GM18508 (cell line): ENCODE measurements at regions not wholly inside any gene's neighbourhood (a gene's known extent, or its start where the extent isn't known, plus 50 kb on each side); places are given as distances from the start of the nearest gene placed in this dataset.
"Not testable (repeated sequence)": the region's sequence is repeated elsewhere in the genome, so short reads cannot be mapped to it uniquely, and the experiment has no call there.

ENCODE experiments used
- ATAC-seq: cut with Tn5 transposase; IDR thresholded peaks from one replicate; pipeline ENCODE4 v1.9.1; 2021; ENCODE audit warnings: moderate number of reproducible peaks; ENCODE audit not compliant: insufficient read depth, unreplicated experiment

- no peak for ATAC-seq
Observed at GRCh38 chr7:153696242-153696641, 356.0 kb upstream of the DPP6 start.

- ATAC-seq, result no peak
Observed at GRCh38 chr7:153698046-153698445, 354.2 kb upstream of the DPP6 start.

DNA sequence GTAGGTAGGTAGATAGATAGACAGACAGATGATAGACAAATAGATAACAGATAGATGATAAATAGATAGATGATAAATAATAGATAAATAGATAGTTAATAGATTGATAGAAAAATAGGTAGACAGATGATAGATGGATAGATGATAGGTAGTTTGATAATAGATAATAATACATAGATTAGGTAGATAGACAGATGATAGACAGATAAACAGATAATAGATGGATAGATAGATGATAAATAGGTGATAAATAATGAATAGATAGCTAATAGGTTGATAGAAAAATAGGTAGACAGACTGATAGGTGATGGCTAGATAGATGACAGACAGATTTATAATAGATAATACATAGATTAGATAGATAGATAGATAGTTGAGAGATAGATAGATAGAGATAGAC, 350.5 kb upstream of the DPP6 start:
- ATAC-seq, result no peak

GRCh38 chr7:153723892-153724291, 328.3 kb upstream of the DPP6 start:
- ATAC-seq, result not testable (repeated sequence)

GRCh38 chr7:153731504-153731903, 320.7 kb upstream of the DPP6 start:
- ATAC-seq, result not testable (repeated sequence)

- ATAC-seq, result not testable (repeated sequence)
Observed at GRCh38 chr7:153743434-153743833, 308.8 kb upstream of the DPP6 start.

DNA sequence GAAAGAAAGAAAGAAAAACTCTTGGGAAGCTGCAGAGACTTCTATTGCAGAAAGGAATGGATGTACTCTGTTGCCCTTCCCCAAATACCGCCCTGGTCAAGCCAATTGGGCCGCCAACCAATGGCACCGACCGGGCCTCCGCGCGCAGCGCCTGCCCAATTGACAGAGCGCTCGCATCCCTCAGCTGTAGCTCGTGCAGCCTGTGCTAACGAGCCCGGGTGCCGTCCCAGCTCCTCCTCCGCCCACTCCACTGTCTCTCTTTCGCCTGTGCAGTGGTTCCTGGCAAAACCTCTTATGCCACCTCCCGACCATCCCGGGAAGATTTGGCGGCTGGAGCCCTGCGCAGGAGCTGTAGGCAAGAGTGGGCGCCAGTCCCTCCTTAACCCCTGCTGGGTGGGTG, 304.2 kb upstream of the DPP6 start:
- not testable (repeated sequence) for ATAC-seq

DNA sequence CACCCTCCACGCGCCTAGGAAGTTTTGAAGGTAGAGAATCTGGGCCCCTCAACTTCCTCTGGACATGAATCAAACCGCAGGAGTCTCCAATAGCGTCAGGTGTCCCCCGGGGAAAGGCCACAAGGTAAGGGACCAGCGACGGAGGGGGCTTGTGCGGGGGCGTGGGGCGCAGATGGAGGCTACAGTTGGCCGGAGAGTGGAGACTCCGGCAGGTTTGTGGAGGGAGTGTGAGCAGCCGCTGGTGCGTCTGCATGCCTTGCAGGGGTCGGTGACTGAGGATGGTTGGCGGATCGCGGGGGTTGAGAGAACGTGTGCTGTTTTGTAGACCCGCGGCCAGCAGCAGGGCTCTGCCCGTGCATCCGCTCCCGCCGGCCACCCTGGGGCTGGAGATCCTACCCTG, 303.3 kb upstream of the DPP6 start:
- not testable (repeated sequence) for ATAC-seq

DNA sequence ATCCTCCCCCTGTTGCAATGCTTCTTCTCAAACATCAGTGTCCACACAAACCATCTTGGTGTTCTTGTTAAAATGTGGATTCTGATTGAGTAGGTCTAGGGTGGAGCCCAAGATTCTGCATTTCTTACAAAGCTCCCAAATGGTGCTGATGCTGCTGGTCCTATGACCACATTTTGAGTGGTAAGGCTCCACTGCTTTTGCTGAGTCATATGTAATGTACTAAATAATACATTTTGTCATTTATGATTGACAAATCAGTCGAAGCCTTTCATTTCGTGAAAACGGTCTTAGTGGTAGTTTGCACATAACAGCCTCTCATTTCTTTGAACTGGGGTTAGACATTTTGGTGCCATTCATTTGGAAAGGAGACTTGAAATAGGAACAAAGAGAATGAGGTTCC, 286.3 kb upstream of the DPP6 start:
- not testable (repeated sequence) for ATAC-seq

DNA sequence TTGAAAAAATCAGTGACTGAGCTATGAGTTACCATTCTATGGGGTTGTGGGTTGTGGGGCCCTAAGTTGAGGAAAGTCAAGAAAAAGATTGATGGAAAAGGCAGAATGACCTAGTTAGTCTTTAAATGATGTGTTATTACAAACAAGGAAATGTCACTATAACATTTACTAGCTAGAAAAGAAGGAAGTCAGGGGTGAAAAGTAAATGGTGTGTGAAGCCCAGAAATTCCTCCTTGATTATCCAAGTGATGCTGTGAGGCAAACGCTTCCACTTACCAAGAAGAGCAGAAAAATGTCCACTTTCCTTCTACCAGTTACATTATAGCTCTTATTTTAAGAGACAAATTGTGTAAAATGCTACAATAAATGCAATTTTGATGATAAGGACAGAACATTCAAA, 285.3 kb upstream of the DPP6 start:
- ATAC-seq, result not testable (repeated sequence)

DNA sequence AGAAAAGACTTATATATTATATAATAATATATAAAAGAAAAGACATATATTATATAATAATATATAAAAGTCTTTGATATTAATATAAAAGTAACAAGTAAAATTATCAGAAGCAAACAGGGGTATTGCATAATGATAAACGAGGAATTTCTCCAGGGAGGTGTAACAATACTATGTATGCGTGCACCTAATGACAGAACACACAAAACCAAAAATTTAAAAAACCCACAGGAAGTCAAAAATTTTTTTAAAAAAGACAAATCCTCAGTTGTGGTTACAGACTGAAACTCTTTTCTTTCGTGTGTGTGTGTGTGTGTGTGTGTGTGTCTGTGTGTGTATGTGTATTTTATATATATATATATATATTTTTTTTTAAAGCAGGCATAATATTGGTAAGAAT, 279.2 kb upstream of the DPP6 start:
- ATAC-seq, result no peak

DNA sequence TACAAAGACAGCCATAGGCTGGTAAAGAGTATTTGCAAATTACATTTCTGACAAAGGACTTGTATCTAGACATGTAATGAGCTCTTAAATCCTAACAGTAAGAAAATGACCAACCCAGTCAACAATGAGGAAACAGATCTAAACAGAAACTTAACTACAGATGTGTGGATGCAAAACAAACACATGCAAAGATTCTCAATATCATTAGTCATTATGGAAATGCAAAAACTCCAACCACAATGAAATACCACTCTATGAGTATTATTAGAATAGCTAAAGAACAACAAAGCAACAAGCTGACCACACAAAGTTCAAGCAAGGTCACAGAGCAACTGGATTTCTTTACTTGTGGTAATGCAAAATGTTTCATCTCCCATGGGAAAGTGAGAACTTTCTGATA, 275.3 kb upstream of the DPP6 start:
- not testable (repeated sequence) for ATAC-seq

DNA sequence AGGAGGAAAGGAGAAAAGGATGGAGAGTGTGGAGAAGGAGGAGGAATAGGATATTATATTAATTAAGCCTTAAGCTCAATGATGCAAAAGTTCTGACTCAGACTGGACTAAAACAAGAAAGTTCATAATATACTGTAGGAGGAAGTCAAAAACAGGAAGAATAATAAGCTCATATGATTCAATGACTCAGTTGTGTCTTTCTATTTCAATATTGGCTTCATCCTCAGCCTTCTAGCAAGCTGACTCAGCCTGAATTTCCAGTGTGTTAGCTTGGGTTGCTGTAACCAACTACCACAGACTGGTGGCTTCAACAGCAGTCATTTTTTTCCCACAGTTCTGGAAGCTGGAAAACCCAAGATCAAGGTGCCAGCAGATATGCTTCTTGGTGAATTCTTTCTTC, 254.8 kb upstream of the DPP6 start:
- ATAC-seq, result not testable (repeated sequence)

DNA sequence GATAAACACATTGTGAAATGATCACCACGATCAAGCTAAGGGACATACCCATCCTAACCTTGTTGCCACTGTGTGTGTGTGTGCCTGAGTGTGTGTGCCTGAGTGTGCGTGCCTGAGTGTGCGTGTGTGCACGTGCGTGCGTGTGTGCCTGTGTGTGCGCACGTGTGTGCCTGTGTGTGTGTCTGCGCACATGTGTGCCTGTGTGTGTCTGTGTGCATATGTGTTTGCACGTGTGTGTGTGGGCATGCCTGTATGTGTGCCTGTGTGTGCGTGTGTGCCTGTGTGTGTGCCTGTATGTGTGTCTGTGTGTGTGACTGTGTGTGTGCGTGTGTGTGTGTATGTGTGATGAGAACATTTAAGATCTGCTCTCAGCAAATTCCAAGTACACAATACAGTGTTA, 244.1 kb upstream of the DPP6 start:
- ATAC-seq, result no peak

- ATAC-seq, result no peak
Observed at GRCh38 chr7:153829525-153829924, 222.7 kb upstream of the DPP6 start.

GRCh38 chr7:153832160-153832559, 220.0 kb upstream of the DPP6 start:
- ATAC-seq, result no peak

- ATAC-seq, result no peak
Observed at GRCh38 chr7:153835103-153835502, 217.1 kb upstream of the DPP6 start.

- no peak for ATAC-seq
Observed at GRCh38 chr7:153835712-153836265, 216.4 kb upstream of the DPP6 start.

DNA sequence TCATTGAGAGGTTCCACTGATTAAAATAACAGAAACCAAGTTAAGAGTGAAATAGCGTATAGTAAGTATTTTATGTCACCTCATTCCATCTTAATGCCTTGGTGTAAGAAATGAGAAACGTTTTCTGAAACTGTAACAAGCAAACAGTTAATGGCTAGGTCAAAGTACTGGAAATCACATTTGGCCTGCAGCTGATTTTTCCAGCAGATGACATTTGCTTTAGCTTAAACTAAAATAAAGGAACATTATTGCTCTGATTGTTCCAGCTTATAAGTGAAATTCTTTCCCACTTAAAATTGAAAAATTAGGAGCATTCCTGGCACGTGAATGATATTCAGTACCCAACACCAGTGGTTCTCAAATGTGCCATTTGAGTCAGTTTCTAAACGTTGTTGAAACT, 213.6 kb upstream of the DPP6 start:
- no peak for ATAC-seq

GRCh38 chr7:153840861-153841260, 211.3 kb upstream of the DPP6 start:
- ATAC-seq, result no peak

DNA sequence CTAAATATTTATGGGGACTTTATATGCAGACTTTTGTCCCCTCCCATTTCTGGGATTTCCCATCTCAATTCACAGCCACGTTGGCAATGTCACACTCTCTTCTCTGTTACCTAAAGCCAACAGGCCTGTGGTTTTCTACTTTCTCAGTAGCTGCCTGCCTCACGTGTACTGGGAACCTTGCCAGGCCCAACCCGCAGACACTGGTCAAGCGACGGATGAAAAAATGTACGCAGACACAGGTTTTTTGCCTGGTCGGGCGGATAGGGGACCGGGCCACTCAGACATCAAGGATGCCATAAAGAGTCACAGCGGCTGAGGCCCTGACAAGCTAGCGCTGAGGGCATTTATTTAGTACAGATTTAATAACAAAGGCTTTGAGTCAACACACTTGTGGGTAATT, 204.4 kb upstream of the DPP6 start:
- no peak for ATAC-seq

GRCh38 chr7:153852261-153852660, 199.9 kb upstream of the DPP6 start:
- ATAC-seq, result no peak

- ATAC-seq, result no peak
Observed at GRCh38 chr7:153858355-153858754, 193.8 kb upstream of the DPP6 start.
